ENCODE measurements at regions not wholly inside any gene's neighbourhood (a gene's known extent, or its start where the extent isn't known, plus 50 kb on each side); places are given as distances from the start of the nearest gene placed in this dataset.
"Not testable (repeated sequence)": the region's sequence is repeated elsewhere in the genome, so short reads cannot be mapped to it uniquely, and the experiment has no call there.

GRCh38 chr14:105707723-105708151 is 181.4 kb downstream of the TMEM121 start:
- H3K79me2 ChIP-seq (ENCODE audit: control insufficient read depth, insufficient read depth, low read length); H3K9me3 ChIP-seq (replicated peaks; ENCODE audit: control insufficient read depth, insufficient read depth, low read length); dilution Hi-C loops (cut with MboI; ENCODE audit: extremely low pct_ligation_motif_present, low sequenced_read_pairs); CTCF ChIA-PET; H3K27ac ChIP-seq (ENCODE audit: insufficient read depth, low read depth, low read length); BruUV-seq (replicated peaks); H3K9me1 ChIP-seq (replicated peaks; ENCODE audit: control insufficient read depth, extremely low read depth, insufficient read depth, low read length); H3K27me3 ChIP-seq (ENCODE audit: control insufficient read depth in 2 of 2, insufficient read depth in 2 of 2, low read length in 2 of 2); H2AFZ ChIP-seq (ENCODE audit: low read depth, low read length); H3K4me3 ChIP-seq (replicated peaks in 1 of 3; ENCODE audit: insufficient read depth in 1 of 3, low read depth in 1 of 3, low read length in 3 of 3); FAIRE-seq; DNase-seq (ENCODE audit: low read depth, low spot score); intact Hi-C loops (cut with micrococcal nuclease); H3K4me1 ChIP-seq (ENCODE audit: control insufficient read depth, extremely low read depth, insufficient read depth, low read length); POLR2A ChIA-PET; H3K36me3 ChIP-seq (ENCODE audit: control insufficient read depth in 2 of 2, extremely low read depth in 1 of 2, insufficient read depth in 2 of 2, low read length in 2 of 2); H3K9ac ChIP-seq (replicated peaks; ENCODE audit: extremely low read depth, insufficient read depth, low read length); H3K4me2 ChIP-seq (ENCODE audit: insufficient read depth, low read length); H4K20me1 ChIP-seq (replicated peaks; ENCODE audit: control insufficient read depth, extremely low read depth, insufficient read depth, low read length): not testable (repeated sequence)

GRCh38 chr14:105708251-105709134 is 182.1 kb downstream of the TMEM121 start:
- H3K9me3 ChIP-seq (replicated peaks; ENCODE audit: control insufficient read depth, insufficient read depth, low read length); H3K4me3 ChIP-seq (replicated peaks in 1 of 3; ENCODE audit: insufficient read depth in 1 of 3, low read depth in 1 of 3, low read length in 3 of 3); H3K27me3 ChIP-seq (ENCODE audit: control insufficient read depth in 2 of 2, insufficient read depth in 2 of 2, low read length in 2 of 2); BruUV-seq (replicated peaks); DNase-seq (ENCODE audit: low read depth, low spot score); H2AFZ ChIP-seq (ENCODE audit: low read depth, low read length); H3K4me1 ChIP-seq (ENCODE audit: control insufficient read depth, extremely low read depth, insufficient read depth, low read length); intact Hi-C loops (cut with micrococcal nuclease); H3K9me1 ChIP-seq (replicated peaks; ENCODE audit: control insufficient read depth, extremely low read depth, insufficient read depth, low read length); H3K79me2 ChIP-seq (ENCODE audit: control insufficient read depth, insufficient read depth, low read length); dilution Hi-C loops (cut with MboI; ENCODE audit: extremely low pct_ligation_motif_present, low sequenced_read_pairs); POLR2A ChIA-PET; H3K4me2 ChIP-seq (ENCODE audit: insufficient read depth, low read length); H4K20me1 ChIP-seq (replicated peaks; ENCODE audit: control insufficient read depth, extremely low read depth, insufficient read depth, low read length); FAIRE-seq; H3K27ac ChIP-seq (ENCODE audit: insufficient read depth, low read depth, low read length); CTCF ChIA-PET; H3K36me3 ChIP-seq (ENCODE audit: control insufficient read depth in 2 of 2, extremely low read depth in 1 of 2, insufficient read depth in 2 of 2, low read length in 2 of 2); H3K9ac ChIP-seq (replicated peaks; ENCODE audit: extremely low read depth, insufficient read depth, low read length): not testable (repeated sequence)

All from endothelial cell of umbilical vein (primary cell).